Fibroblast of peridontal ligament (primary cell): ENCODE measurements at regions not wholly inside any gene's neighbourhood (a gene's known extent, or its start where the extent isn't known, plus 50 kb on each side); places are given as distances from the start of the nearest gene placed in this dataset.

Experiments used
- DNase-seq: peaks from one replicate; pipeline ENCODE4 v3.0.0-alpha.2; 2010; ENCODE audit errors: extremely low read depth

GRCh38 chr3:115450036-115450435 lies 173.3 kb upstream of the GAP43 start:
- DNase-seq = no peak

- no peak for DNase-seq
These were observed 159.3 kb upstream of the GAP43 start for GRCh38 chr3:115464036-115464435.

- DNase-seq = no peak
These were observed 153.7 kb upstream of the GAP43 start for GRCh38 chr3:115469649-115470048.

GRCh38 chr3:115470254-115470653 lies 153.1 kb upstream of the GAP43 start:
- no peak for DNase-seq

GRCh38 chr3:115475178-115476041 lies 147.9 kb upstream of the GAP43 start:
- no peak for DNase-seq

GRCh38 chr3:115476472-115476871 lies 146.8 kb upstream of the GAP43 start:
- no peak for DNase-seq

- no peak for DNase-seq
These were observed 145.0 kb upstream of the GAP43 start for GRCh38 chr3:115478359-115478758.

- no peak for DNase-seq
These were observed 136.4 kb upstream of the GAP43 start for GRCh38 chr3:115486880-115487279.

- DNase-seq = no peak
These were observed 135.3 kb upstream of the GAP43 start for GRCh38 chr3:115487968-115488367.

GRCh38 chr3:115488409-115488808 lies 134.9 kb upstream of the GAP43 start:
- no peak for DNase-seq

- DNase-seq = no peak
These were observed 128.5 kb upstream of the GAP43 start for GRCh38 chr3:115494826-115495225.

GRCh38 chr3:115498421-115498820 lies 124.9 kb upstream of the GAP43 start:
- no peak for DNase-seq

- no peak for DNase-seq
These were observed 124.4 kb upstream of the GAP43 start for GRCh38 chr3:115498898-115499297.

GRCh38 chr3:115499666-115500065 lies 123.6 kb upstream of the GAP43 start:
- no peak for DNase-seq

GRCh38 chr3:115500795-115501194 lies 122.5 kb upstream of the GAP43 start:
- DNase-seq = no peak

GRCh38 chr3:115502128-115502527 lies 121.2 kb upstream of the GAP43 start:
- DNase-seq = no peak

GRCh38 chr3:115503394-115503793 lies 119.9 kb upstream of the GAP43 start:
- no peak for DNase-seq

GRCh38 chr3:115508562-115508961 lies 114.7 kb upstream of the GAP43 start:
- no peak for DNase-seq

GRCh38 chr3:115512565-115513415 lies 110.5 kb upstream of the GAP43 start:
- DNase-seq = peak; percentile 63

- DNase-seq = no peak
These were observed 109.9 kb upstream of the GAP43 start for GRCh38 chr3:115513416-115513800.

GRCh38 chr3:115517457-115518050 lies 105.8 kb upstream of the GAP43 start:
- no peak for DNase-seq

GRCh38 chr3:115518100-115518852 lies 105.0 kb upstream of the GAP43 start:
- DNase-seq = peak; percentile 40
